Testis (tissue), 2 donors: ENCODE measurements at regions not wholly inside any gene's neighbourhood (a gene's known extent, or its start where the extent isn't known, plus 50 kb on each side); places are given as distances from the start of the nearest gene placed in this dataset.

Experiments used
- DNase-seq: peaks from one replicate; pipeline ENCODE4 v3.0.0-alpha.2; 2019
- H3K27ac ChIP-seq, 2 donors: fragments of 200-600 bp; sonication (generic); one replicate each; pipeline ENCODE4 v1.5.1; 2019
- H3K27me3 ChIP-seq: fragments of 200-600 bp; sonication (generic); one replicate; pipeline ENCODE4 v1.5.1; 2019
- H3K36me3 ChIP-seq: fragments of 200-600 bp; sonication (generic); one replicate; pipeline ENCODE4 v1.5.1; 2017; ENCODE audit warnings: low read depth; ENCODE audit errors: missing control alignments
- H3K4me1 ChIP-seq: fragments of 200-600 bp; sonication (generic); one replicate; pipeline ENCODE4 v1.5.1; 2019
- H3K4me3 ChIP-seq, 2 donors: fragments of 200-600 bp; sonication (generic); one replicate each; pipeline ENCODE4 v1.5.1; 2017 to 2019
- H3K9me3 ChIP-seq: fragments of 200-600 bp; sonication (generic); one replicate; pipeline ENCODE4 v1.5.1; 2017
- CTCF ChIP-seq, 3 experiments: fragments of 450-650 bp in 2 of 3; fragments of 200-600 bp in 1 of 3; sonication (generic) in 1 of 3; IDR thresholded peaks; one replicate each; pipeline ENCODE4 v1.5.1; 2016 to 2019; ENCODE audit warnings: antibody characterized with exemption in 3 of 3, mild to moderate bottlenecking in 2 of 3, moderate library complexity in 1 of 3
- POLR2A ChIP-seq: fragments of 450-650 bp; IDR thresholded peaks from one replicate; pipeline ENCODE4 v1.6.1; 2017; ENCODE audit warnings: antibody characterized with exemption, mild to moderate bottlenecking, moderate library complexity
- WGBS, 2 donors: methylation state at CpG; one replicate each; pipeline ENCODE4 v1.1.5; 2018; 5-methylcytosine and 5-hydroxymethylcytosine counted together
- intact Hi-C: fragments of 100-400 bp; cut with DNase I; formaldehyde crosslinking; loops from one replicate; pipeline ENCODE4 v1.15.1; 2023; ENCODE audit warnings: low total_unique reads

GRCh38 chr1:99084562-99084961 lies 79.9 kb upstream of the PLPPR5 start:
- TF ChIP-seq CTCF (IDR thresholded peaks at IDR 0.05) (no peak), POLR2A (no peak)
- no peak overlapping the region for H3K4me3 ChIP-seq
- H3K4me1 ChIP-seq: no peaks in the 10 kb centered on the region
- intact Hi-C loops: no loop called here
- H3K9me3 ChIP-seq: no peaks in the 10 kb centered on the region
- WGBS, 2 donors: 88 to 92% methylated on average over 1 of the region's 1 CpG
- DNase-seq: no peak
- H3K27me3 ChIP-seq: no peaks in the 10 kb centered on the region
- no peaks in the 10 kb centered on the region for H3K36me3 ChIP-seq
- H3K27ac ChIP-seq: no peak overlapping the region

- DNase-seq: no peak
- TF ChIP-seq POLR2A (no peak), CTCF (IDR thresholded peaks at IDR 0.05) (no peak)
- H3K4me3 ChIP-seq: no peak overlapping the region
- H3K4me1 ChIP-seq: no peaks in the 10 kb centered on the region
- H3K27ac ChIP-seq: no peak overlapping the region
- no peaks in the 10 kb centered on the region for H3K9me3 ChIP-seq
- no peaks in the 10 kb centered on the region for H3K36me3 ChIP-seq
- H3K27me3 ChIP-seq: no peaks in the 10 kb centered on the region
- WGBS, 2 donors: 60% methylated on average over 1 of the region's 1 CpG
- intact Hi-C loops: no loop called here
Measured at GRCh38 chr1:99086057-99086456, 81.4 kb upstream of the PLPPR5 start.

- no peak for DNase-seq
- 89 to 91% methylated on average over 1 of the region's 1 CpG for WGBS, 2 donors
- TF ChIP-seq POLR2A: no peak
- TF ChIP-seq CTCF (IDR thresholded peaks at IDR 0.05): no peak
- Histone ChIP-seq H3K4me1 (no peaks in the 10 kb centered on the region), H3K36me3 (no peaks in the 10 kb centered on the region), H3K4me3 (no peak overlapping the region), H3K9me3 (no peaks in the 10 kb centered on the region), H3K27me3 (no peaks in the 10 kb centered on the region), H3K27ac (no peak overlapping the region)
- intact Hi-C loops: no loop called here
Measured at GRCh38 chr1:99098589-99098988, 93.9 kb upstream of the PLPPR5 start.

GRCh38 chr1:99106274-99106673 lies 101.6 kb upstream of the PLPPR5 start:
- Histone ChIP-seq H3K9me3 (no peaks in the 10 kb centered on the region), H3K27me3 (no peaks in the 10 kb centered on the region), H3K4me3 (no peak overlapping the region), H3K27ac (no peak overlapping the region), H3K36me3 (no peaks in the 10 kb centered on the region), H3K4me1 (no peaks in the 10 kb centered on the region)
- 92 to 100% methylated on average over 1 of the region's 1 CpG for WGBS, 2 donors
- no peak for DNase-seq
- intact Hi-C loops: no loop called here
- TF ChIP-seq POLR2A (no peak), CTCF (IDR thresholded peaks at IDR 0.05) (no peak)

GRCh38 chr1:99107680-99108079 lies 103.0 kb upstream of the PLPPR5 start:
- H3K27ac ChIP-seq: no peak overlapping the region
- no peaks in the 10 kb centered on the region for H3K27me3 ChIP-seq
- intact Hi-C loops: no loop called here
- no peak for TF ChIP-seq POLR2A
- no peak for TF ChIP-seq CTCF (IDR thresholded peaks at IDR 0.05)
- no peak overlapping the region for H3K4me3 ChIP-seq
- no peaks in the 10 kb centered on the region for H3K9me3 ChIP-seq
- H3K36me3 ChIP-seq: no peaks in the 10 kb centered on the region
- WGBS, 2 donors: 87 to 88% methylated on average over 7 of the region's 7 CpGs
- DNase-seq: no peak
- H3K4me1 ChIP-seq: no peaks in the 10 kb centered on the region
